ENCODE measurements at regions not wholly inside any gene's neighbourhood (a gene's known extent, or its start where the extent isn't known, plus 50 kb on each side); places are given as distances from the start of the nearest gene placed in this dataset.

DNA sequence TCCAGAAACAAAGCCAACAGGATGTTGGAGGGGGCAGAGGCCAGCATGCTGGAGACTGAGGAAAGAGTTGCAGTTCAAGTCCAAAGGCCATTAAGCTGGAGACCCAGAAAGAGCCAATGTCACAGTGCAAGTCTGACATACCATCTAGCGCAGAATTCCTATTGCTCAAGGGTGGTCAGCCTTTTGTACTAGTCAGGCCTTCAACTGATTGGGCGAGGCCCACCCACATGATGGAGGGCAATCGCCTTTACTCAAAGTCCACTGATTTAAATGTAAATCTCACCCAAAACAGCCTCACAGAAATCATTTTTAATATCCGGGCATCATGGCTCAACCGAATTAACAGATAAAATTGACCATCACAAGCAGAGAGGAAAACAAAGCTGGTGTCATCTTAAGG is 113.9 kb downstream of the RCN1 start:
- no peak for DNase-seq

DNA sequence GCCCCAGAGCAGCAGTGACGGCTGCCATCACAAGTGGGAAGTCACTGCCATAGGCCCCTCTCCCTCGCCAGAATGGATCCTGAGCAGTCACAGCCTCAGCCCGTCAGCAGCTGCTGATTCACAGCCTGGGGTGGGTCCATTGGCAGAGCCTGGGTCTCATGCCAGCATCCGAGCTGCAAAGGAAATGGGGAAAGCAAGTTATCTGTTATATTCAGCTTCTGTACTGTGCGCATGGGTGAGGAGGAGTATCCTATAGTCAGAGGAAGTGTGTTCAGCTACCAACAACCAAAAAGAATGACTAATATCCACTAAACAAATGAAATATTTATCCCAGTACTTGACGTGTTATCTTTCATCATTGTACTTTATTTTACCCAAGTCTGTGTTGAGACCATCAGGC is 119.7 kb downstream of the RCN1 start:
- no peak for DNase-seq

DNA sequence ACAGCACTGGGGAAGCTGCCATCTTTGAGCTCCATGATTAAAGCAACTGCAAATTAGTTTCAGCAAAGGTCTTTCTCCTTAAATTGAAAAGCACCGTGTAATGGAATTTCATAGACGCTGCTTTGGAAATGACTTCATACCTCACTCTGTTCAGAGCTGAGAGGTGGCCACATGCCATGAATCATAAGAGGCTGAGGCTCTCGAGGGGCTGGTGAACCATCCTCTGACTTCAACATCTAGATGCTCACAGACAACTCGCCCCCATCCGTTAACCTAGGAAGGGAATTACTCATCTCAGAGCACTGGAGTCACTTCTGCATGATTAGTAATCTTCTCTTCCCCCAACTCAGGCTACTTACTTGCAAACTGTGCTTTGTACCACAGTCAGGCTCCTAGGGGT is 122.3 kb downstream of the RCN1 start:
- no peak for DNase-seq

- no peak for DNase-seq
Observed at GRCh38 chr11:32215157-32215556, 124.3 kb downstream of the RCN1 start.

DNA sequence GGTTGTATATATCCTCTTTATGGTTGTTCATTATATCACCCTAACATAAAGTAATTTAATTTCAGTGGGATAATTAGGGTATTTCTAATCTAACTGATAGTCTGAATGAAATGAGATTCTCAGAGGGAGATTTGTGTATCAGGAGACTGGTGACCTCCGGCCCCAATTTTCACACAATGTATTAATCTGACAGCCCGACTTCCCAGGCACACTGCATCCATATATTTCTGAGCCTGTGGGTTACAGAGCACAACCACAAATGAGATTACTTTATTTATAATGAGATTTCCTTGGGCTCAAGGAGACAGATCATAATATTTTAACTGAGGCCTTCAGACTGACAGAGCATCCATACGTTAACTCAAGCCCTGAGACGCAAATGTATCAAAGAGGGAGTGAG is 125.9 kb downstream of the RCN1 start:
- no peak for DNase-seq

DNA sequence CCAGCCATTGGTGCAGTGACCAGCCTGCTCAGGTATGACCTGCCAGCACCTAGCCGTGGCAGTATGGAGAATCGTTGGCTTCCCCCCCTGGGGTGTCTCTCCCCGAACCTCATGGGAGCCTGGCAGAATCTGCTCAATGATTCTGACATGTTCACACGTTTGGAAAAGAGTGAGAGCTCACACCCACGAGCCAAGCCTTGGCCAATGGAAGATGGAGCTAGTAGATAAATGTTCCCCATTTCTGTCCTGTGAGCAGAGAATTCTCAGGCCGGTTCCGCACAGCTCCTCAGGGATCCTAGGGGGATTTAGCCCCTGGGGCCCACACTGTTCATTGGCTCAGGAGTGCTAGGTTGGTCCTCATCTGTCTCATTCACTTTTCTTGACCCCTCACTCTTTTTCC is 128.4 kb downstream of the RCN1 start:
- DNase-seq: no peak

GRCh38 chr11:32221476-32222032 is 130.7 kb downstream of the RCN1 start:
- DNase-seq: no peak

GRCh38 chr11:32224580-32224979 is 133.7 kb downstream of the RCN1 start:
- DNase-seq: no peak

DNA sequence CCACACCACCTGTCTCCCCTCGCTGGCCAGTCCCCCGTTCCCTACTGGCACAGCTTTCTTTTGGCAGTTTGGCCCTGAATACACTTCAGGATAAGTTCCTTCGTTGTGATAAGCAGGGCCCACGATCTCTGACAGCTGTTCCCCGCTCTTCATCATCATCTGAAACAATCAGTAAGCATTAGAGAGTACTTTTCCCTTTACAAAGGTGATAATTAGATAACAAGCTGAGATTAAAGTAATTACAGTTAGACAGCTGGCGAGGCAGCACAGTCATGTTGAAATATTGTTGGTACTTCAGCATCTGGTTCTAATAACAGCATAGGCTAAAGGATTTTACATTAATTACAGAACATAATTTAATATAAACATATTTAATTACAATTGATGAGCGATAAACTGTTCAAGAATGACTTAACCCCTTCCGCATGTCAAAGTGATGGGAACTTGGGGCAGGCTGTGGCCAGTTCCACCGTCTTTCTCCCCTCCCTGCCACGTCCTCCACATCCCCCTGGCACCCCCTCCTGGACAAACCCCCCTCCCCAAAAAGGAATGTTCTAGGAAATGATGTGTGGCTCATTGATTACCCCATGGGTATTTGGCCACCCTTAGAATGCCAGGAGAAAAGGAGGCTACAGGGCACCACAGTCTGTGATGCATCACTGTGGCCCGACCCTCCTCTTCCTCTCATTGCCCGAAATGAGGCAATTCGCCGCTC is 134.9 kb downstream of the RCN1 start:
- DNase-seq: no peak

GRCh38 chr11:32226480-32226879 is 135.6 kb downstream of the RCN1 start:
- DNase-seq: no peak

GRCh38 chr11:32229576-32230240 is 138.8 kb downstream of the RCN1 start:
- no peak for DNase-seq

DNA sequence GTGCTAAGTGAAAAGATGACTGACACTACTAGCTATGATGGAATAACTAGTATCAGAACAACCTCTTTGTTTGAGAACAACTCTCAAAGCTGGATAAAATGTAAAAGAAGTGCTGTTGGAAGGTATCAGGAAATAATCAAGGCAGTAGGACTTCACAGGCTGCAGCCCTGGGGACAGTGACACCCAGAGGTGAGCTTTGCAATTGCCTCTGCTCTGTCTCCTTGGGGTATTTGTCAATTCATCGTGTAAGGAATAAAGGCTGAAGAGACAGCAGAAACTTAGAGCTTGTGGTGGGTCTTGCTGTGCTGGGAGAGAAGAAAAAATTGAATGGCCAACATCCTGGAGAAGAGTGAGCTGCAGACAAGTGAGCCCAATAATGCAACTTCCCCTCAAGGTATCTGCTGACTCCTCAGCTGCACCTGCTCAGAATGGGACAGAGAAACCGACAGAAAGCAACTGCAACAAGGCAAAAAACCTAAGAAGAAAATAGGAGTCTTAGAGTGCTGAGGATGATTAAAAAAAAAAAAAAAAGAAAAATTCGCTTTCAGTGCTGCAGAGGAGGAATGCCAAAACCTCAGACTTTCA is 141.1 kb downstream of the RCN1 start:
- DNase-seq: no peak

DNA sequence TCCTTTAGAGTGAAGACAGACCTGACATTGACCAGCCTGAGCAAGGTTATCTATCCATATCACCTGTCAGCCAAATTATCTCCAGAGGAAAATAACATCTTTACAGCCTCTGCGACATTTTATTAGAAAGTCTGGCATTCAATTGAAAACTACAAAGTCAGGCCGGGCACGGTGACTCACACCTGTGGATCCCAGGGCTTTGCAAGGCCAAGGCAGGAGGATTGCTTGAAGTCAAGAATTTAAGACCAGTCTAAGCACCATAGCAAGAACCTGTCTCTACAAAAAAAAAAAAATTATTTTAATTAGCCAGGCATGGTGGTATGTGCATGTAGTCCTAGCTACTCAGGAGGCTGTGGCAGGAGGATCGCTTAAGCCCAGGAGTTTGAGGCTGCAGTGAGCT is 141.6 kb downstream of the RCN1 start:
- no peak for DNase-seq

DNA sequence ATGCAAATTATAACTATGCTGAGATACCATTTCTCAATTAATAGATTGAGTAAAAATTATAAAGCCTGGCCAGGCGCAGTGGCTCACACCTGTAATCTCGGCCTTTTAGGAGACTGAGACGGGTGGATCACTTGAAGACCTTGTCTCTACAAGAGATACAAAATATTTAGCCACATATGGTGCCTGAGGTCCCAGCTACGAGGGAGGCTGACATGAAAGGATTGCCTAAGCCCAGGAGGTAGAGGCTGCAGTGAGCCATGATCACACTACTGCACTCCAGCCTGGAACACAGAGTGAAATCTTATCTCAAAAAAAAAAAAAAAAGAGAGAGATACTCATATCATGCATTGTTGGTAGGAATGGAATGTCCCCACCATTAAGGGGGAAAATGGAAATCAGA is 142.4 kb downstream of the RCN1 start:
- DNase-seq: no peak

GRCh38 chr11:32233928-32234327 is 143.1 kb downstream of the RCN1 start:
- DNase-seq: no peak

DNA sequence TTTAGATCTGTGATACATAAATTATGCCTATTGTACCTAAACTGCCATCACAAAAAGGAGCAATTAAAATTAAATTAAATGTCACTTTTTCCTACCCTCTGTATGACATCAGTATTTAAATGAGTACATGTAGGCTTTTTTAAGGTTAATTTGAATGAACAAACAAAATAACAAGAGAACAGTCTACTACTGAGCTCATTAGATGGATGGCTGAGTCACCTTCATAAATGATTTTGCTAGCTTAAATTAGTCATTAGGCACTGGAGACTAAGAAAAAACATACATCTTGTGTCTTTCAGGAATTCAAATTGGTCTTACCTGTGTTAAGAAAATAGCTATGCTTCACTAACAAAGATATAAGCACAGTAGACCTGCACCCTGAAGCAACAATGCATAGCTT is 153.6 kb downstream of the RCN1 start:
- no peak for DNase-seq

- DNase-seq: no peak
Observed at GRCh38 chr11:32253706-32254105, 162.8 kb downstream of the RCN1 start.

DNA sequence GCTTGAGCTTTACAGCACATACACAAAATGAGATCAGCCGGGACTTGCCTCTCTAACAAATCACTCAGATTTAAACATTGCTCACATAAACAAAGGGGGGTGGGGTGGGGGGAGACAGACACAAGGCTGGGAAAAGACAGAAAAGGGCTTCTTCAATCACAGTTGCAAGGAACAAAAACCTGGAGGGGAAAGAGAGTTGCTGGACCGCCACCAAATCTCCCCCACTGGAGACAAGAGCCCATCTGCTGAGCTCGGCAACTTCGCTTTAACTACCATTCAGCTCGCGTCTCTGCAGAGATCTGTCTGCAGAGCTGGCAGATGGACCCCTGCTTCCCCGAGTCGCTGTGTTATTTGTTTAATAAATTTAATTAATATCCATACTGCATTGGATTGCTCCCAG is 165.0 kb downstream of the RCN1 start:
- DNase-seq: no peak

GRCh38 chr11:32256466-32256865 is 165.6 kb downstream of the RCN1 start:
- no peak for DNase-seq

GRCh38 chr11:32259641-32260081 is 168.8 kb downstream of the RCN1 start:
- DNase-seq: no peak

GRCh38 chr11:32262367-32262766 is 171.5 kb downstream of the RCN1 start:
- no peak for DNase-seq

DNA sequence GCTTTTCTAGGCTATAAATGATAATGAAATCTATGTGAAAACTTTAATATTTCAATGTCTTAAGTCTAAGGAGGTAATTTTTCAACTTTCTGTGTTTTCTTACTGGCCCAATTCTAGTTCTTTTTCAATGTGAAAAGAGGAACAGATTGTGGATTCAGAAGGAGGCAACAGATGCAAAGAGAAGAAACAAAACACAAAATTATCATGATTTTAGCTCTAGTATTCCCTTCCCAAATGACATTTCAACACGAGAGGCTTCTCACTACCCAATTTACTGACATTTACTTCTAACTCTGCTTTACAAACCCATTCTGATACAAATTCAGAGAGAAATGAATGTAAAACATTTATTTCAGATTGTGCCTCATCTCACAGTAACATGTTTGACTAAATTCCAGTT is 169.4 kb downstream of the WT1 start:
- no peak for DNase-seq

GRCh38 chr11:32266601-32267000 is 168.7 kb downstream of the WT1 start:
- DNase-seq: no peak

DNA sequence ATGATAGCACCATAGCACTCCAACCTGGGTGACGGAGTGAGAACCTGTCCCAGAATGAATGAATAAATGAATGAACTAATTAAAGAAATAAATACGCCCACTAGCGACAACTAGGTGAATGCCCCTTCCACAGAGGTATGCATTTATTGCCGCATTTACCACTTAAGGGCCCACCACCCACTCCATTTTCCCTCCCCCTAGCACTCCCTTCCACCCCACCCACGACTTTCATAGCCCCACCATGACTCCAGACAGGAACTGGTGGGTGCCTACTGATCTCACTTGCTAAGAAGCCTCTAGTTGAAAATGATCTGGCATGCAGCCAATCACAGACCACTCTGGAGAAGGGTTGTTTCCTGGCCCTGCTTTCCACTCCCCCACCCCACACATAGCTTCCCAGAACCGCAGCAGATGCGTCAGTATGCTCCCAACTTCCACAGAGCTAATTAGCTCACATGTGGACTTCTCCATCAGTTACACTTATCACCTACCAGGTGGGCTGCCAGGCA is 167.6 kb downstream of the WT1 start:
- no peak for DNase-seq

Measured in stimulated activated CD4-positive, alpha-beta T cell treated with anti-CD3 and anti-CD28 coated beads, Interleukin-4, amount 100 ng/mL, for 4 hours (primary cell).